ENCODE measurements at regions not wholly inside any gene's neighbourhood (a gene's known extent, or its start where the extent isn't known, plus 50 kb on each side); places are given as distances from the start of the nearest gene placed in this dataset.

DNA sequence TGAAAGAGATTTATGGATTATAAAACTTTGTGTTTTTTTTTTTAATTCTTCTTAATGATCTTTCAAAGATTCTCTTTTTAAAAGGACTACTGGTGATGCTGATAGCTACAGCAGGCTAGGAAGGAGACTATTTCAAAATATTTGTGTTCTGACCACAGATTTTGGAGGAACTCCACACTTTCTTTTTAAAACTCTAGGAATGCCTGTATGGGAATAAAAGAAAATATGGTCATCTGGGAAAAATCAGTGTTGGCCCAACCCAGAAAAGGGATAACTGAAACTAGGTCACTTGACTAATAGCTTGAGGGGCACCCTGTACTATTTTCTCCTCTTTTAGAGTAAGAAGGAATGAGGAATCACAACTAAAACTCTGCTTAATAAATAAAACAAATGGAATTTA is 97.6 kb upstream of the ADAMTS19 start:
- intact Hi-C loops (cut with micrococcal nuclease; ENCODE audit: unreplicated experiment) (no loop called here), in situ Hi-C loops (cut with HindIII; ENCODE audit: extremely low pct_ligation_motif_present, low pct_unique_long_range_greater_than_20kb) (no loop called here)
- POLR2A ChIA-PET, result no interaction called here
- Histone ChIP-seq H3K9me3 (ENCODE audit: low read length) (peaks cover 11% of the 10 kb centered on the region), H2AFZ (ENCODE audit: low read length) (no peak overlapping the region), H3K4me3 (replicated peaks in 1 of 3; ENCODE audit: insufficient read depth in 1 of 3, low read depth in 2 of 3, low read length in 3 of 3) (no peak overlapping the region), H4K20me1 (ENCODE audit: insufficient read depth, low read length) (no peaks in the 10 kb centered on the region), H3K27ac (ENCODE audit: extremely low read length, insufficient read depth, low read length) (no peak overlapping the region), H3K27me3 (ENCODE audit: control insufficient read depth in 1 of 2, insufficient read depth in 2 of 2, low read length in 2 of 2) (no peaks in the 10 kb centered on the region), H3K4me2 (ENCODE audit: low read depth, low read length) (no peak overlapping the region), H3K79me2 (ENCODE audit: insufficient read depth, low read length) (no peaks in the 10 kb centered on the region), H3K9ac (ENCODE audit: insufficient read depth, low read depth, low read length) (no peak overlapping the region), H3K4me1 (ENCODE audit: insufficient read depth, low read length) (no peaks in the 10 kb centered on the region), H3K36me3 (replicated peaks in 1 of 2; ENCODE audit: control insufficient read depth in 1 of 2, insufficient read depth in 2 of 2, low read length in 2 of 2) (no peaks in the 10 kb centered on the region)
- ATAC-seq (no peak), DNase-seq (ENCODE audit: low spot score) (no peak), FAIRE-seq (no peak)
- TF ChIP-seq DNMT3B (CRISPR knock-in tag; conservative IDR thresholded peaks at IDR 0.05), result no peak
- no peak for TF ChIP-seq SIN3B (IDR thresholded peaks at IDR 0.05; ENCODE audit: low read length)
- no peak for TF ChIP-seq ARNT (IDR thresholded peaks at IDR 0.05)
- no peak for TF ChIP-seq PCBP1 (IDR thresholded peaks at IDR 0.05; ENCODE audit: borderline replicate concordance, low read depth, low read length)
- no peak for TF ChIP-seq HMG20A (CRISPR knock-in tag; IDR thresholded peaks at IDR 0.05; ENCODE audit: borderline replicate concordance)
- TF ChIP-seq, protein P1, sequence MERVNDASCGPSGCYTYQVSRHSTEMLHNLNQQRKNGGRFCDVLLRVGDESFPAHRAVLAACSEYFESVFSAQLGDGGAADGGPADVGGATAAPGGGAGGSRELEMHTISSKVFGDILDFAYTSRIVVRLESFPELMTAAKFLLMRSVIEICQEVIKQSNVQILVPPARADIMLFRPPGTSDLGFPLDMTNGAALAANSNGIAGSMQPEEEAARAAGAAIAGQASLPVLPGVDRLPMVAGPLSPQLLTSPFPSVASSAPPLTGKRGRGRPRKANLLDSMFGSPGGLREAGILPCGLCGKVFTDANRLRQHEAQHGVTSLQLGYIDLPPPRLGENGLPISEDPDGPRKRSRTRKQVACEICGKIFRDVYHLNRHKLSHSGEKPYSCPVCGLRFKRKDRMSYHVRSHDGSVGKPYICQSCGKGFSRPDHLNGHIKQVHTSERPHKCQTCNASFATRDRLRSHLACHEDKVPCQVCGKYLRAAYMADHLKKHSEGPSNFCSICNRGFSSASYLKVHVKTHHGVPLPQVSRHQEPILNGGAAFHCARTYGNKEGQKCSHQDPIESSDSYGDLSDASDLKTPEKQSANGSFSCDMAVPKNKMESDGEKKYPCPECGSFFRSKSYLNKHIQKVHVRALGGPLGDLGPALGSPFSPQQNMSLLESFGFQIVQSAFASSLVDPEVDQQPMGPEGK (CRISPR knock-in tag; IDR thresholded peaks at IDR 0.05), result no peak
- TF ChIP-seq ZNF709 (CRISPR knock-in tag; IDR thresholded peaks at IDR 0.05), result no peak
- no peak for TF ChIP-seq RBM22 (optimal IDR thresholded peaks at IDR 0.05; ENCODE audit: low read length)
- TF ChIP-seq, protein P2, sequence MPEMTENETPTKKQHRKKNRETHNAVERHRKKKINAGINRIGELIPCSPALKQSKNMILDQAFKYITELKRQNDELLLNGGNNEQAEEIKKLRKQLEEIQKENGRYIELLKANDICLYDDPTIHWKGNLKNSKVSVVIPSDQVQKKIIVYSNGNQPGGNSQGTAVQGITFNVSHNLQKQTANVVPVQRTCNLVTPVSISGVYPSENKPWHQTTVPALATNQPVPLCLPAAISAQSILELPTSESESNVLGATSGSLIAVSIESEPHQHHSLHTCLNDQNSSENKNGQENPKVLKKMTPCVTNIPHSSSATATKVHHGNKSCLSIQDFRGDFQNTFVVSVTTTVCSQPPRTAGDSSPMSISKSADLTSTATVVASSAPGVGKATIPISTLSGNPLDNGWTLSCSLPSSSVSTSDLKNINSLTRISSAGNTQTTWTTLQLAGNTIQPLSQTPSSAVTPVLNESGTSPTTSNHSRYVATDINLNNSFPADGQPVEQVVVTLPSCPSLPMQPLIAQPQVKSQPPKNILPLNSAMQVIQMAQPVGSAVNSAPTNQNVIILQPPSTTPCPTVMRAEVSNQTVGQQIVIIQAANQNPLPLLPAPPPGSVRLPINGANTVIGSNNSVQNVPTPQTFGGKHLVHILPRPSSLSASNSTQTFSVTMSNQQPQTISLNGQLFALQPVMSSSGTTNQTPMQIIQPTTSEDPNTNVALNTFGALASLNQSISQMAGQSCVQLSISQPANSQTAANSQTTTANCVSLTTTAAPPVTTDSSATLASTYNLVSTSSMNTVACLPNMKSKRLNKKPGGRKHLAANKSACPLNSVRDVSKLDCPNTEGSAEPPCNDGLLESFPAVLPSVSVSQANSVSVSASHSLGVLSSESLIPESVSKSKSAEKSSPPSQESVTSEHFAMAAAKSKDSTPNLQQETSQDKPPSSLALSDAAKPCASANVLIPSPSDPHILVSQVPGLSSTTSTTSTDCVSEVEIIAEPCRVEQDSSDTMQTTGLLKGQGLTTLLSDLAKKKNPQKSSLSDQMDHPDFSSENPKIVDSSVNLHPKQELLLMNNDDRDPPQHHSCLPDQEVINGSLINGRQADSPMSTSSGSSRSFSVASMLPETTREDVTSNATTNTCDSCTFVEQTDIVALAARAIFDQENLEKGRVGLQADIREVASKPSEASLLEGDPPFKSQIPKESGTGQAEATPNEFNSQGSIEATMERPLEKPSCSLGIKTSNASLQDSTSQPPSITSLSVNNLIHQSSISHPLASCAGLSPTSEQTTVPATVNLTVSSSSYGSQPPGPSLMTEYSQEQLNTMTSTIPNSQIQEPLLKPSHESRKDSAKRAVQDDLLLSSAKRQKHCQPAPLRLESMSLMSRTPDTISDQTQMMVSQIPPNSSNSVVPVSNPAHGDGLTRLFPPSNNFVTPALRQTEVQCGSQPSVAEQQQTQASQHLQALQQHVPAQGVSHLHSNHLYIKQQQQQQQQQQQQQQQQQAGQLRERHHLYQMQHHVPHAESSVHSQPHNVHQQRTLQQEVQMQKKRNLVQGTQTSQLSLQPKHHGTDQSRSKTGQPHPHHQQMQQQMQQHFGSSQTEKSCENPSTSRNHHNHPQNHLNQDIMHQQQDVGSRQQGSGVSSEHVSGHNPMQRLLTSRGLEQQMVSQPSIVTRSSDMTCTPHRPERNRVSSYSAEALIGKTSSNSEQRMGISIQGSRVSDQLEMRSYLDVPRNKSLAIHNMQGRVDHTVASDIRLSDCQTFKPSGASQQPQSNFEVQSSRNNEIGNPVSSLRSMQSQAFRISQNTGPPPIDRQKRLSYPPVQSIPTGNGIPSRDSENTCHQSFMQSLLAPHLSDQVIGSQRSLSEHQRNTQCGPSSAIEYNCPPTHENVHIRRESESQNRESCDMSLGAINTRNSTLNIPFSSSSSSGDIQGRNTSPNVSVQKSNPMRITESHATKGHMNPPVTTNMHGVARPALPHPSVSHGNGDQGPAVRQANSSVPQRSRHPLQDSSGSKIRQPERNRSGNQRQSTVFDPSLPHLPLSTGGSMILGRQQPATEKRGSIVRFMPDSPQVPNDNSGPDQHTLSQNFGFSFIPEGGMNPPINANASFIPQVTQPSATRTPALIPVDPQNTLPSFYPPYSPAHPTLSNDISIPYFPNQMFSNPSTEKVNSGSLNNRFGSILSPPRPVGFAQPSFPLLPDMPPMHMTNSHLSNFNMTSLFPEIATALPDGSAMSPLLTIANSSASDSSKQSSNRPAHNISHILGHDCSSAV (CRISPR knock-in tag; IDR thresholded peaks at IDR 0.05; ENCODE audit: borderline replicate concordance), result no peak
- TF ChIP-seq ZSCAN25 (CRISPR knock-in tag; IDR thresholded peaks at IDR 0.05), result no peak
- no peak for TF ChIP-seq ZNF773 (CRISPR knock-in tag; IDR thresholded peaks at IDR 0.05; ENCODE audit: borderline replicate concordance)
- no peak for TF ChIP-seq ZFY (CRISPR knock-in tag; IDR thresholded peaks at IDR 0.05)
- no peak for TF ChIP-seq HNRNPH1 (optimal IDR thresholded peaks at IDR 0.05; ENCODE audit: low read depth, low read length)
- no peak for TF ChIP-seq TCF7 (IDR thresholded peaks at IDR 0.05; ENCODE audit: low read depth)
- no peak for TF ChIP-seq ZNF530 (CRISPR knock-in tag; IDR thresholded peaks at IDR 0.05; ENCODE audit: low read depth)
- no peak for TF ChIP-seq SNAI1 (CRISPR knock-in tag; IDR thresholded peaks at IDR 0.05; ENCODE audit: borderline replicate concordance)
- CTCF ChIA-PET (ENCODE audit: low intra/inter-chr PET ratio, low total read pairs), result no interaction called here
- BruUV-seq (replicated peaks), result no TSS peak

All from HepG2 (cell line).